ENCODE measurements at regions not wholly inside any gene's neighbourhood (a gene's known extent, or its start where the extent isn't known, plus 50 kb on each side); places are given as distances from the start of the nearest gene placed in this dataset.

GRCh38 chr2:138838851-138839620 lies 58.8 kb upstream of the NXPH2 start:
- Histone ChIP-seq H3K27me3 (ENCODE audit: control insufficient read depth in 4 of 4, insufficient read depth in 4 of 4, low read length in 3 of 4) (peaks cover 0 to 8% (median 0%) of the 10 kb centered on the region in 4 donors), H3K27ac (ENCODE audit: low read depth in 1 of 2, low read length in 2 of 2) (no peak overlapping the region), H3K9ac (ENCODE audit: low read depth in 1 of 2, low read length in 2 of 2) (no peak overlapping the region), H3K4me1 (ENCODE audit: control insufficient read depth in 4 of 4, insufficient read depth in 4 of 4, low read length in 3 of 4) (no peaks in the 10 kb centered on the region), H3K4me3 (ENCODE audit: low read depth in 1 of 3, low read length in 3 of 3) (no peak overlapping the region), H3K9me3 (ENCODE audit: control insufficient read depth in 4 of 4, low read length in 3 of 4) (no peaks in the 10 kb centered on the region), H3K36me3 (ENCODE audit: control insufficient read depth in 4 of 4, insufficient read depth in 3 of 4, low read depth in 1 of 4, low read length in 3 of 4) (no peaks in the 10 kb centered on the region)
- DNase-seq (ENCODE audit: low spot score), result no peak
- TF ChIP-seq REST (IDR thresholded peaks at IDR 0.05) (no peak), MAX (IDR thresholded peaks at IDR 0.05) (no peak), HNF4G (IDR thresholded peaks at IDR 0.05) (no peak), FOXA2 (IDR thresholded peaks at IDR 0.05) (no peak), NR2F2 (IDR thresholded peaks at IDR 0.05) (no peak), FOXA1 (IDR thresholded peaks at IDR 0.05) (no peak), EGR1 (IDR thresholded peaks at IDR 0.05; ENCODE audit: low read depth in 2 of 2) (no peak), CTCF (IDR thresholded peaks at IDR 0.05; ENCODE audit: low read depth, low read length, missing input control) (no peak), TAF1 (conservative IDR thresholded peaks at IDR 0.05) (no peak), ZBTB33 (IDR thresholded peaks at IDR 0.05) (no peak), YY1 (IDR thresholded peaks at IDR 0.05) (no peak), JUND (IDR thresholded peaks at IDR 0.05) (no peak), HNF4A (conservative IDR thresholded peaks at IDR 0.05) (no peak), ATF3 (IDR thresholded peaks at IDR 0.05) (no peak), RAD21 (IDR thresholded peaks at IDR 0.05) (no peak), RXRA (IDR thresholded peaks at IDR 0.05) (no peak), GABPA (IDR thresholded peaks at IDR 0.05 in 1 of 2, conservative IDR thresholded peaks at IDR 0.05 in 1 of 2) (no peak)
- WGBS, result 59% methylated on average over 6 of the region's 6 CpGs

All from liver (tissue), 8 donors.